GM12872 (cell line): ENCODE measurements at regions not wholly inside any gene's neighbourhood (a gene's known extent, or its start where the extent isn't known, plus 50 kb on each side); places are given as distances from the start of the nearest gene placed in this dataset.

ENCODE experiments used
- CTCF ChIP-seq: IDR thresholded peaks from 3 replicates; pipeline ENCODE4 v1.5.1; 2011; ENCODE audit warnings: low read depth, mild to moderate bottlenecking, low read length, moderate library complexity; ENCODE audit not compliant: insufficient read depth

GRCh38 chr15:62344806-62345539 is 179.9 kb upstream of the C2CD4B start:
- TF ChIP-seq CTCF = peak; percentile 81

- no peak for TF ChIP-seq CTCF
These were observed 181.1 kb upstream of the C2CD4B start for GRCh38 chr15:62346168-62346567.

DNA sequence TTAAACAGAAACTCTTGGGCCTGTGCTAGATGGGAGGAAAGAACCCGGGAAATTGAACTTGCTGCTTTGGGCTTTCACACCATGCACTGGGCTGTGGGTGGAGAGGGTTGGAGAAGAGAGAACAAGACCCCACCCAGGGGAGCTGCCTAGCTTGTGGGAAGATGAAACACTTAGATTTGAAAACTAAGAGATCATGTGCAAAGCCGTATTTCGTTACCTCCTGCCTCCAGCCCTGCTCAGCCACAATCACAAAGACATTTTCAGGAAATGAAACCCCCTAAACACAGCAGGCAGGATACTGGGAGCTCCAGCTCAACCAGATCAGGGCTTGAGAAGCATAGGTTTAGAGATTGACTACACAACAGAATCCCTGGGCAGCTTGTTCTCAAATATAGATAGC is 183.0 kb upstream of the C2CD4B start:
- no peak for TF ChIP-seq CTCF

- TF ChIP-seq CTCF = no peak
These were observed 183.5 kb upstream of the C2CD4B start for GRCh38 chr15:62348623-62349022.

- no peak for TF ChIP-seq CTCF
These were observed 187.7 kb upstream of the C2CD4B start for GRCh38 chr15:62352817-62353216.

- TF ChIP-seq CTCF = no peak
These were observed 192.3 kb upstream of the C2CD4B start for GRCh38 chr15:62357431-62357830.

DNA sequence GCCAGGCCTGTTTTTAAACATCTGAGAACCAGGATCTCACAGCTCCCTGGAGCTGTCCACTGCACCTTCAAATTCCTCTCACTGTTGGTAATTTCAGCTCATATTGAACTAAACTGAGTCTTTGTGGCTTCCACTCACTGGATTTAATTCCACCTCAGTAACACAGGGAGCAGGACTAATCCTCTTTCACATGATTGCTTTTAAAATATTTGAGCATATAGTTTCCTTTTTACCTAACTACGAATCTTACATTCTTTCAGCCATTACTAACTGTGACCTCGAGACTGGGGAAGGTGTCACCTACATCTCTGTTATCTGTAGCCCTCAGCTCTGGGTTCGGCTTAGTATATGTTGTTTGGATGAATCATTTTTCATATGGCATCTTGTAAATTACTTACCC is 194.3 kb upstream of the C2CD4B start:
- TF ChIP-seq CTCF = no peak
